Esophagus muscularis mucosa (tissue), 2 donors: ENCODE measurements at regions not wholly inside any gene's neighbourhood (a gene's known extent, or its start where the extent isn't known, plus 50 kb on each side); places are given as distances from the start of the nearest gene placed in this dataset.

Experiments used
- EP300 ChIP-seq: sonication (generic); formaldehyde crosslinking; IDR thresholded peaks from one replicate; pipeline ENCODE4 v1.6.1; 2017; ENCODE audit warnings: antibody characterized with exemption
- POLR2A ChIP-seq: fragments of 450-650 bp; IDR thresholded peaks from one replicate; pipeline ENCODE4 v1.6.1; 2017; ENCODE audit warnings: antibody characterized with exemption, moderate library complexity, mild to moderate bottlenecking, low read depth

DNA sequence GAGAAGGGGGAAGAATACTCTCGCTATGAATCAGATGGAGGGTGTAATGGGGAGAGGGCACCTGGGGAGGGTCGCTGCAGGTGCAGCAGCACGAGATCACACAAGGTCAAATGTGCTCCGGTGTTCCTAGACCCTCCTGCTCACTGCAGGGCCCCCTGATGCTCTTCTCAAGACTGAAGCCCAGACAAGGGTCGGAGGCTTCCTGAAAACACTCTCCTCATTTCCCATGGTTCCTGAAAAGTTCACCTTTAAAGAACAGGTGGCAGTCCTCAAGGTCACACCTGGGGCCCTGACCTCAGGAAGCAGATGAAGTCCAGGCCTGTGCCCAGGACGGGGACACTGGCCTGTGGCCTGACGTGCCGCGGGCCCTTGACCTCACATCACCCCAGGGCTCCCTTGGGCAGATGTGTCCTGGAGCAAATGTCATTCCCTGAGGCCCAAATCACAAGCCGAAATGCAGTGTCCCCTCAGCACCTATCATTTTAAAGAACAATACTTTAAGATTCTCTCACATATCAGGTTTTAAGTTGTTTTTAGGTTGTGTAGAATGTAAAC, 289.8 kb downstream of the GLRX3 start:
- TF ChIP-seq POLR2A (no peak), EP300 (no peak)
